ENCODE measurements at regions not wholly inside any gene's neighbourhood (a gene's known extent, or its start where the extent isn't known, plus 50 kb on each side); places are given as distances from the start of the nearest gene placed in this dataset.

GRCh38 chr10:95122736-95123135 lies 53.4 kb upstream of the CYP2C8 start:
- WGBS, 2 donors, result 75 to 82% methylated on average over 1 of the region's 1 CpG
- no peak for DNase-seq
- peaks cover 0 to 20% (median 0%) of the 10 kb centered on the region in 3 donors for H3K9me3 ChIP-seq

GRCh38 chr10:95121904-95122303 lies 52.6 kb upstream of the CYP2C8 start:
- Histone ChIP-seq H3K27me3 (no peaks in the 10 kb centered on the region), H3K9me3 (peaks cover 0 to 21% (median 0%) of the 10 kb centered on the region in 3 donors), H3K27ac (no peak overlapping the region), H3K36me3 (no peaks in the 10 kb centered on the region), H3K4me1 (no peaks in the 10 kb centered on the region), H3K4me3 (no peak overlapping the region)
- WGBS, 2 donors, result 73 to 80% methylated on average over 2 of the region's 2 CpGs
- TF ChIP-seq CTCF (IDR thresholded peaks at IDR 0.05), result no peak
- TF ChIP-seq POLR2A (IDR thresholded peaks at IDR 0.05), result no peak
- intact Hi-C loops (cut with DNase I), result no loop called here
- no peak for DNase-seq

More at GRCh38 chr10:95122736-95123135, 53.4 kb upstream of the CYP2C8 start:
- Histone ChIP-seq H3K27ac (no peak overlapping the region), H3K36me3 (no peaks in the 10 kb centered on the region), H3K4me1 (no peaks in the 10 kb centered on the region), H3K27me3 (no peaks in the 10 kb centered on the region), H3K4me3 (no peak overlapping the region)
- no peak for TF ChIP-seq POLR2A (IDR thresholded peaks at IDR 0.05)
- no peak for TF ChIP-seq CTCF (IDR thresholded peaks at IDR 0.05)
- intact Hi-C loops (cut with DNase I), result no loop called here
